Fibroblast of lung (primary cell): ENCODE measurements at regions not wholly inside any gene's neighbourhood (a gene's known extent, or its start where the extent isn't known, plus 50 kb on each side); places are given as distances from the start of the nearest gene placed in this dataset.

Source experiments
- DNase-seq, 2 donors: peaks; one replicate each; pipeline versions ENCODE4 v3.0.0 to v3.0.0-alpha.2; 2010; ENCODE audit warnings: low read depth in 2 of 2
- H2AFZ ChIP-seq: 2 replicates; pipeline ENCODE4 v1.5.1; 2012; ENCODE audit warnings: low read length, control low read depth, inconsistent platforms
- H3K27ac ChIP-seq: 2 replicates; pipeline ENCODE4 v1.5.1; 2011; ENCODE audit warnings: low read length, control low read depth; ENCODE audit not compliant: insufficient read depth
- H3K27me3 ChIP-seq: 2 replicates; pipeline ENCODE4 v1.5.1; 2011; ENCODE audit warnings: mild to moderate bottlenecking, low read length; ENCODE audit not compliant: control insufficient read depth, insufficient read depth
- H3K36me3 ChIP-seq: 2 replicates; pipeline ENCODE4 v1.5.1; 2011; ENCODE audit warnings: low read length; ENCODE audit not compliant: control insufficient read depth, insufficient read depth
- H3K4me1 ChIP-seq: 2 replicates; pipeline ENCODE4 v1.5.1; 2011; ENCODE audit warnings: low read length; ENCODE audit not compliant: control insufficient read depth, insufficient read depth; ENCODE audit errors: extremely low read depth
- H3K4me2 ChIP-seq: 2 replicates; pipeline ENCODE4 v1.5.1; 2011; ENCODE audit warnings: low read length, control low read depth; ENCODE audit not compliant: insufficient read depth; ENCODE audit errors: extremely low read depth
- H3K4me3 ChIP-seq, 4 experiments: fragments of 200-600 bp in 1 of 4; sonication (generic) in 1 of 4; replicated peaks in 1 of 4; 2 replicates each; pipeline ENCODE4 v1.5.1; 2011 to 2016; ENCODE audit warnings: low read length in 4 of 4, low read depth in 3 of 4, mild to moderate bottlenecking in 3 of 4, control low read depth in 2 of 4, inconsistent platforms in 1 of 4, mixed read lengths in 1 of 4; ENCODE audit not compliant: insufficient read depth in 1 of 4; ENCODE audit errors: control extremely low read depth in 1 of 4
- H3K79me2 ChIP-seq: 2 replicates; pipeline ENCODE4 v1.5.1; 2012; ENCODE audit warnings: mild to moderate bottlenecking, low read length, inconsistent platforms; ENCODE audit not compliant: control insufficient read depth, insufficient read depth
- H3K9ac ChIP-seq: 2 replicates; pipeline ENCODE4 v1.5.1; 2011; ENCODE audit warnings: mild to moderate bottlenecking, low read length, control low read depth; ENCODE audit not compliant: insufficient read depth
- H3K9me3 ChIP-seq: 2 replicates; pipeline ENCODE4 v1.5.1; 2012; ENCODE audit warnings: low read depth, low read length; ENCODE audit not compliant: control insufficient read depth, insufficient read depth
- H4K20me1 ChIP-seq: 2 replicates; pipeline ENCODE4 v1.5.1; 2011; ENCODE audit warnings: low read length; ENCODE audit not compliant: control insufficient read depth, insufficient read depth; ENCODE audit errors: extremely low read depth
- EZH2 ChIP-seq: IDR thresholded peaks from 2 replicates; pipeline ENCODE4 v1.5.1; 2012; ENCODE audit warnings: low read length, control low read depth, mild to moderate bottlenecking; ENCODE audit errors: missing control alignments
- TF ChIP-seq, protein P1 (sequence below), 2 donors: IDR thresholded peaks in 1 of 2; conservative IDR thresholded peaks in 1 of 2; 1 replicate in 1 of 2; 2 replicates in 1 of 2; pipeline ENCODE4 v1.5.1; 2011 to 2012; ENCODE audit warnings: low read length in 2 of 2, control low read depth in 1 of 2, inconsistent platforms in 1 of 2, low read depth in 1 of 2, mild to moderate bottlenecking in 1 of 2

DNA sequence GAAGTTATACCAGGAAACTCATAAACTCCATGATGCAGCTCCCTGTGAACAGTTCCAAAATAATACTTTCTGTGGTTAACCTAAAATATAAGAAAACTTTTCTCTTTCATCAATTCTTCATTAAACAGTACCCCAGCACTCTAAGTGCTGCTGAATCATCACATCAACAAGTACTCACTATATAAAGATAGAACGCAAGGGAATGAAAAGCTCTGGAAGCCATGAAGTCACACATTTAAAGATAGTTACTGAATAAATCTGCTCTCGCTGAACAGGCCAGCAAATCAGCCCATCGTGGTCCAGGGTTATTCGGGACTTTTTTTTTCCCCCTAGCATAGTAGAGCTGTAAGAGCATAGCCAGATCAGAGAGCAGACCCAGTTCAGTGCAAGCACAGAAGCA is 254.3 kb downstream of the IPMK start:
- Histone ChIP-seq H3K27me3 (no peaks in the 10 kb centered on the region), H3K36me3 (no peaks in the 10 kb centered on the region), H3K4me3 (no peak overlapping the region), H3K9ac (no peak overlapping the region), H2AFZ (no peak overlapping the region), H3K27ac (no peak overlapping the region), H3K4me2 (no peak overlapping the region), H4K20me1 (no peaks in the 10 kb centered on the region), H3K79me2 (no peaks in the 10 kb centered on the region), H3K9me3 (no peaks in the 10 kb centered on the region), H3K4me1 (peaks cover 3% of the 10 kb centered on the region)
- TF ChIP-seq, protein P1, sequence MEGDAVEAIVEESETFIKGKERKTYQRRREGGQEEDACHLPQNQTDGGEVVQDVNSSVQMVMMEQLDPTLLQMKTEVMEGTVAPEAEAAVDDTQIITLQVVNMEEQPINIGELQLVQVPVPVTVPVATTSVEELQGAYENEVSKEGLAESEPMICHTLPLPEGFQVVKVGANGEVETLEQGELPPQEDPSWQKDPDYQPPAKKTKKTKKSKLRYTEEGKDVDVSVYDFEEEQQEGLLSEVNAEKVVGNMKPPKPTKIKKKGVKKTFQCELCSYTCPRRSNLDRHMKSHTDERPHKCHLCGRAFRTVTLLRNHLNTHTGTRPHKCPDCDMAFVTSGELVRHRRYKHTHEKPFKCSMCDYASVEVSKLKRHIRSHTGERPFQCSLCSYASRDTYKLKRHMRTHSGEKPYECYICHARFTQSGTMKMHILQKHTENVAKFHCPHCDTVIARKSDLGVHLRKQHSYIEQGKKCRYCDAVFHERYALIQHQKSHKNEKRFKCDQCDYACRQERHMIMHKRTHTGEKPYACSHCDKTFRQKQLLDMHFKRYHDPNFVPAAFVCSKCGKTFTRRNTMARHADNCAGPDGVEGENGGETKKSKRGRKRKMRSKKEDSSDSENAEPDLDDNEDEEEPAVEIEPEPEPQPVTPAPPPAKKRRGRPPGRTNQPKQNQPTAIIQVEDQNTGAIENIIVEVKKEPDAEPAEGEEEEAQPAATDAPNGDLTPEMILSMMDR (conservative IDR thresholded peaks at IDR 0.05 in 1 of 2, IDR thresholded peaks at IDR 0.05 in 1 of 2; ENCODE audit: low read depth in 1 of 2, low read length in 2 of 2): no peak
- no peak for TF ChIP-seq EZH2
- peak in 1 of 2 donors; percentile 65 for DNase-seq

DNA sequence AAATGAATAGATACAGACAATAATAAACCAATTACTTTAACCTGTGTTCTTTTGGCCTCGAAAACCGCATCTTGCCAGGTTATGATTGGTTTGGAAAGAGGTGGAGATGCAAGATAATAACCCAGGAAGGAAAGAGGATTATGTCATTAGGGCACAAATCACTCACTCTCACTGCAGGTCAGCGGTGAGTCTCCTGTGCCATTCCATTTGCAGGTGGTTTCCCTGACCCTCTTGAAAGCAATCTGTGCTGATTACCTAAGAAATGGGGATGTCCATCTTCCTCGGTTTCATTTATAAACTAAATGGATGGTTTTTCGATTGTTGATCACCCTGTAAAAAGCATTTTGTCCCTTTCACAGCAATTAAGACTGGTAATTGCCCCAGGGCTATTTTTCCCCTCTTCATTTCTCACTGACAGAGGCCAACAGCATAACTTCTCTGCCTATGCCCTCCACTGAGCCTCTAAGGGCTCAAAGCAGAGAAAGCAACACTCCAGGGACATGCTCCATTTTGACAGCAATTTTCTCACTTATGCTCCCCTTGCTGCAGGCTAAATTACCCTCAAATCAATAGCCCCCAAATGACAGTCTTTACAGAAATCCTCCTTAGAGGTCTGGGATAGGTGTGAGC is 257.5 kb downstream of the IPMK start:
- Histone ChIP-seq H3K79me2 (no peaks in the 10 kb centered on the region), H2AFZ (no peak overlapping the region), H4K20me1 (no peaks in the 10 kb centered on the region), H3K4me3 (no peak overlapping the region), H3K27ac (no peak overlapping the region), H3K36me3 (no peaks in the 10 kb centered on the region), H3K4me1 (no peaks in the 10 kb centered on the region), H3K4me2 (no peak overlapping the region), H3K9me3 (no peaks in the 10 kb centered on the region), H3K9ac (no peak overlapping the region), H3K27me3 (no peaks in the 10 kb centered on the region)
- TF ChIP-seq, protein P1 (conservative IDR thresholded peaks at IDR 0.05 in 1 of 2, IDR thresholded peaks at IDR 0.05 in 1 of 2; ENCODE audit: low read depth in 1 of 2, low read length in 2 of 2): no peak
- TF ChIP-seq EZH2: no peak
- no peak for DNase-seq

DNA sequence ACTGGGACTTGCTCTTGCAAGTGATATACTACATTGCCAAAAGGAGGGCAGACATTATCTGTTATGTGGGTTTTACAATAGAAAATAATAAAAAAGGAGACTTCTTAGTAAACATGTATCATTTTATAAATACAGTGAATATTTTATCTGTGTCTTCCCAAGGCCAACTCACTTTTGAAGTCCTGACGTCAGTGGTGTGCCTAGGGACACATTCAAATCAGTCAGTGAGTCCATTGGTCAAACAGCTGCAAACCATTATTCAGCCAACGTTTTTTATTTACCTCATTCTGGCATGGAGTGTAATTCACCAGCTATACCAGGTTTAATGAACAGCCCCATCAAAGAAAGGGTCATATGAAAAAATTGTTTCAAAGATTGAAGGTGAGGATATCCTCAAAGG is 263.7 kb downstream of the IPMK start:
- Histone ChIP-seq H4K20me1 (no peaks in the 10 kb centered on the region), H3K36me3 (no peaks in the 10 kb centered on the region), H2AFZ (no peak overlapping the region), H3K4me1 (no peaks in the 10 kb centered on the region), H3K4me2 (no peak overlapping the region), H3K4me3 (no peak overlapping the region), H3K9ac (no peak overlapping the region), H3K27ac (no peak overlapping the region), H3K9me3 (no peaks in the 10 kb centered on the region), H3K27me3 (no peaks in the 10 kb centered on the region), H3K79me2 (no peaks in the 10 kb centered on the region)
- DNase-seq: no peak
- TF ChIP-seq, protein P1 (conservative IDR thresholded peaks at IDR 0.05 in 1 of 2, IDR thresholded peaks at IDR 0.05 in 1 of 2; ENCODE audit: low read depth in 1 of 2, low read length in 2 of 2): no peak
- TF ChIP-seq EZH2: no peak
